NCI-H526 (cell line): ENCODE measurements at regions not wholly inside any gene's neighbourhood (a gene's known extent, or its start where the extent isn't known, plus 50 kb on each side); places are given as distances from the start of the nearest gene placed in this dataset.

ENCODE experiments used
- DNase-seq, 2 experiments: peaks; one replicate each; lab custom pipeline; 2025; lab: John Stamatoyannopoulos, UW

DNA sequence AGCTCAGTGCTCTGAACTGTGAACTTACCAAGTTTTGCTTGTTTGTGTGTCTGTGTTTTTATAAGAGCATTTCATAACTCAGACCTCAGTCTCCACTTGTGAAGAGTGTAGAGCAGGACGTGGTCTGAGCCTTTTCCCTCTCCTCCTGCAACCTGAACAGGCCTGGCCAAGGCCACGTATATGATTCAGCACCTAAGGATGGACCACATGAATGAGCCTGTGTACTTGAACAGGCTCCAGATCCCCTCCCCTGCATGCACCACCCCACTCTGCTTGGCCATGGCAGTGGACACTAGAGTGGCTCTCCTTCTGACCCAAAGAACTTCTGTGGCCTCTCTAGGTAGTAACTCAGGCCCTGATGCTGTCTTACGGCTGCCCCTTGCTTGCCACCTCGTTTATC is 125.9 kb upstream of the FSTL4 start:
- no peak for DNase-seq

DNA sequence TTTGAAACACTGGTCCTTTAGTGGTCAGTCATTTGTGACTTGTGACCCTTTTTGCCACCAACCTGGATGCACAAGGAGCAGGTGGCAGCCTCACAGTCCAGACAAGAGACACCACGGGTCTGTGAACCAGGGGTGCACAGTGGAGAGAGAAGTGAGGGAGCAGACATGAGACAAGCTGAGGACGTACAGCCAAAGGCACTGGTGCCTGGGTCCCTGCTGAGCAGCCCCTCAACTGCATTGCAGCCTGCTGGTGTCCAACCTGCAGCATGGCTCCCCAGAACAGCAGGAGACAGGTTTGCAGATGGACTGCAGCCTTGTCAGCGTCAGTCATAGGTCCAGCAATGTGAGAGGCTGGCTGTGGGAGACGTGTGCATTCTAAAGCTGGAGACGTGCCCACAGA is 124.2 kb upstream of the FSTL4 start:
- no peak for DNase-seq

DNA sequence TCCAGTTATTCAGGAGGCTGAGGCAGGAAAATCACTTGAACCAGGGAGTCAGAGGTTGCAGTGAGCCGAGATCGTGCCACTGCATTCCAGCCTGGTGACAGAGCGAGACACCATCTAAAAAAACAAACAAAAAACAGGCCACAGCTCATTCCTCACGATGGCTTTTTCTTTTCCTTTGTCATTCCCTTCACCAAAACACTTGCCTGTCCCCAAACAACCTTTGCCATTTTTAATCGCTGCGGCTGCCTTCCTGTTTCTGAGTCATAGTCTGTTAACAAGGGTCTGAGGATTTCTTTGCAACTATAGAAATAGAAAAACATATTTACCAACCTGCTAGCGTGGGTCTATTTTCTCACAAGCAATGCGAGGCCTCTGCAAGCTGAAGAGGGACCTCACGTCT is 123.0 kb upstream of the FSTL4 start:
- DNase-seq, result no peak

DNA sequence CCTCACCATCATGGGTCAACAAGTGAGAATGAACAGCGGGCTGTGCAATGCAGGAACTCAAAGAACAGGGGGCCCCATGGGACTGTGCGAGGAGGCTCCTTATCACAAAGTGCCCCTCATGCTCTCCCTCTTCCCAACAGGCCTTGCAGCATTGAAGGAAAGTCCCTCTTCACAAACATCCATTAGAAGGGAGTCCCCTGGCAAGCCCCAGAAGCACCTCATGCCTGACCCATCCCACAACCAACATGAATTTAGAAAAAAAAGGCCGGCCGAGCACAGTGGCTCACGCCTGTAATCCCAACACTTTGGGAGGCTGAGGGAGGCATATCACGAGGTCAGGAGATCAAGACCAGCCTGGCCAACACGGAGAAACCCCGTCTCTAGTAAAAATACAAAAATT is 122.6 kb upstream of the FSTL4 start:
- no peak for DNase-seq

DNA sequence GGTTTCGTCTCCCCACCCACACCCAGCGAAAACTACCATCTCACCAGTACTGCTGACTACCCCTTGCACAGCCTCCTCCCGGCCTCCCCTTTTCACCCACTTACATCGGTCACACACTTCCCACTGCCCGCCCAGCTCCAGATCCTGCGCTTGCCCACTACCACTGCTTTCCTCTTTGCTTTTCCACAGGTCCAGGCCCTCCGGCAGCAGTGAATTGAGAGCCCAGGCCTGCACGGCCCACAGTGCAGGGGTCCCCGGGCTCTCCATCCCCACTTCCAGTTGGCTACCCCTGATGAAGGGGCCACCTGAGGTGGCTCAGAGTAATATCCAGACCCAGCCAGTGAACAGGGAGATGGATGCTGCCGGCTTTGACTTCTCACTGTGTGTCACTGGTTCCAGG is 120.2 kb upstream of the FSTL4 start:
- no peak for DNase-seq

DNA sequence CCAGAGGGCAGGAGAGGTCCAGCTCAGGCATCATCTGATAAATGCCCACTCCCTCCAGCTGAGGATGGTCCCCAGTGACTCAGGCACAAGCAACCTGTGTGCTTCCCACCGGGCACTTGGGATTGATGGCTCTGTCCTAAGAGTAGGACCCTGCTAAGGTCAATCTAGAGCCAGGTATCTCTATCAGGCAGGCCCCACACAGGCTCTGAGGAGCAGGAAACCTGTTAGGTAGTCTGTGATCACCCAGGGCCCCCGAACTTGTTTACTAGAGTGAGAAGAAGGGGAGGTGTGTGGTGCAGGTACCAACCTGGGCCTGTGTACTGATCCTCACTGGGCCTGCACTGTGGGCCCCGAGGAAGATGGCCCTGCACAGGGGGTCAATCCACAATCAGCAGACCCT is 119.6 kb upstream of the FSTL4 start:
- no peak for DNase-seq

DNA sequence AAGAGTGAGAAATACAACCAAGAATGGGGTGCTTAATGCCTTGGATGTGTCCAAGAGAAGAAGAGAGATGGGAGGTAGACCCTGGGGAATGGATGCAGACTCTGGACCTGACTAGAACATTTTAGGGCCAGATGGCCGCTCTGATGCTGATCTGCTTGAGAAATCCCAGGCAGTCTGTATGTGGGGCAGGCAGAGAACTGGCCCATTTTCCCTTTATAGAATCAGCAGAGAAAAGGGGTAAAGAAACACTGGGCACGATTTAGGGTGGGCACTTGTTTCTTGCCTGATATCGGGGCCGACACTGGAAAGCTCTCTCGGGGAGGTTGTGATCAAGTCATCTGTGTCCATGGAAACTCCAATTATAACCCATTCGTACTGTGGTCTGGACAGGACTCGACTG is 118.5 kb upstream of the FSTL4 start:
- DNase-seq, result no peak

DNA sequence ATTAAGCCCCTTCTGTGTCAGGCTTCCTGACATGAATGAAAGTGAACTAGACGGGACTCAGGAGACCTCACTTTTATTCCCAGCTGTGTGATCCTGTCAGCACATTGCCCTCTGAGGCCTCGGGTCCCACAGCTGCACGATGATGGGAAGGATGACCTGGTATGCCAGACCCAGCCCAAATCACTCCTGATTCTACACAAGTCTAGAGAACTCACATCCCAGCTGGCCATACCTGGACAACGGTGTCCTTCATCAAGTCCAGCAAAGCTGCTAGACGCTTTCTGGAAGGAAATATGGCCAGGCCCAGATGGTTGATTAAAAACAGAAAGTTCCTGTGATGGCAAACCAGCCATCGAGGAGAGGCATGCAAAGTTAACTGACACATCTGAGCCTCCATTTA is 118.0 kb upstream of the FSTL4 start:
- no peak for DNase-seq

DNA sequence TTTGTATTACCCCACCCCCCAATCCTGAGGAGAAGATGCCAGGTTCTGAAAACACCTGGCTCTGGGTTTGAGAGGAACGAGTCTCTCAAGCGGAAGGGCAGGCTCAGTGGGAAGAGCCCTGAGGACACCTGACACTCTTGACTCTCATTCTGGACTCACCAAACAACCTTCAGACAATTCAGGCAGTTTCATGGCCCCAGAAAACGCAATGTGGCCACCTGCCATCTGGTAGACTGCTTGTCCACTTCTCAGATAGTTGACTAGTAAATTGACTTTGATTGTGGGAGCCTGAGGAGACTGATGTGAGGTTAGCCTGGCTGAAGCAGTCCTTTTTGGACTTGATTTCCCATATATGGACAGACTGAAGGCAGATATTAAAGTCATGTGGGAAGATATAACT is 117.5 kb upstream of the FSTL4 start:
- no peak for DNase-seq

DNA sequence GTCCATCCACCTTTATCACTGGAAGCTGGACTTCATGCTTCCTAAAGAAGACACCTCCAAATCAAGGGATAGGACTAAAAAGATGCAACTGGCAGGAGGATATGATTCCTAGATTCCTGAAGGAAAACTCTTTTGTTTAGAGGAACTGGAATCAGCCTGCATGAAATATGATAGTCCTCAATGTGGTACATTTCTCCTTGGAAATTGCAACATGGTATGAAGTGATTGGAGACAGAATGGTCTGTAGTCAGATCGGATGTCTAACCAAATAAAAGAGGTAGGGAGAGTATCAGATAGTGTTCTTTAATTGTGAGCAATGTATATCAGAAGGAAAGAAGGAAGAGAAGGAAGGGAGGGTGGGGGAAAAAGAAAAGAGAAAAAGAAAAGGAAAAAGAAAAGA is 116.1 kb upstream of the FSTL4 start:
- DNase-seq, result no peak

DNA sequence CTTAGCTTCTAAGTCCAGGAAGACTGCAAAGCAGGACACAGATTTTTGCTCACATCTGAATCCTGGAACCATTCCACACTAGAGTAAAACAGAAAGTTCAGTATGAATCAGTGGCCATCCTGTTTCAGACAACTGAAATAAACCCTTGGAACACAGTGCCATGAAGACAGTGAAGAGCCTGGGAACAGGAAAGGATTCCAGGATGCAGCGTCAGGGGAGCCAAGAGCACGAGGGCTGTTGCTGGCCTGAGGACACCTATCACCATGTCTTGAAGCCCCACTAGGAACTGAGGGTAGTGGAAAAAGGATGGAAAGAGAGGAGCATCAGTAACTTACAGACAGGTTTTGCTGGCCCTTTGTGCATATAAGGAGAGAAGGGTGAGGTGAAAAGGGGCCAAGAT is 115.3 kb upstream of the FSTL4 start:
- no peak for DNase-seq

DNA sequence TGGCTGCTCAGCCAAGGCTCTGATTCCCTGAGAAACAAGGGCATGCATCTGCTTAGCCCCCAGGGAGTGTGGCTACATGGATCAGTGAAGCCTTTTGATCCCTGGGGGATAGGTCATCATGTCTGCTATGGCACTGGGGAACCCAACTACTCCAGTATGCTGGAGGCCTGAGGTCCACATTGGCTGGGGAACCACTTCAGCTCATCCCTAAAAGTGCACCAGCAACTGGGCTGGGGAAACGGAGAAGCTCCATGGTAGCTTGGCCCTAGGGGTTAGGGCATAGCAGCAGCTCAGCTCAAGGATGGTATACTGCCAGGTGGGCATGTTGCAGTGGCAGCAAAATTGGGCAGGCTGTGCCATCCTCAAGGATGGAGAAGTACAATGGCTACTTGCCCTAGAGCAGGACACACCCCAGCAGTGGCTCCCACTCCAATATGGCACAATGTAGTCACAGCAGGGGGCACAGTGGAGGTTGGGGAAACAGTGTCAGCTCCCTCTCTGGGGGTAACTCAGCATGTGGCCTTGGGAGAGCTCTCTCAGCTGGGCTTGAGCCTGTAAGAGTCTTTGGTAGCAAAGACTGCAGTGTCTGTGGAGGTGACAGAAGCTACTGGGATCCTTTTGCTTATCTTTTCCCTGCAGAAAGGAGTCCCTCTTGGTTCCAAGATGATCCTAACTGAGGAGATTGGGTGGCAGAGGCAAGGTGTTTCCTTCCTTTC is 111.5 kb upstream of the FSTL4 start:
- DNase-seq, result no peak

DNA sequence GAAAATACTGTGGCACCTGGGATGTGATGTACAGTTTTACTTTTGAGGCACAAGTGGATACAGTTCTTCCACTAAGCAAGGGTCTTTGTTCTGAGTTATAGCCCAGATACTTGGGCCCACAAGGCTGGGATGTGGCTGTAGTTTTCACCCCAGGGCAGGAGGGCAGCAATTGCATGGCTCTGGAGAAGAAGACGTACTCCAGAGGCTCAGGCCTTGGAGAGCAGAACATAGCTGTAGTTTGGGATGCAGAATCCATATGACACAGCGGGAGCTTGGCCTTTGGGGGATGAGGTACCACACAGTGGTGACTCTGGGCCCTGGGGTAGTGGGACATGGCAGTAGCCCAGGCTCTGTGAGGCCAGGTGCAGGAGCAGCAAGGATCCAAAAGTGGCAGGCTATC is 110.8 kb upstream of the FSTL4 start:
- DNase-seq, result no peak

DNA sequence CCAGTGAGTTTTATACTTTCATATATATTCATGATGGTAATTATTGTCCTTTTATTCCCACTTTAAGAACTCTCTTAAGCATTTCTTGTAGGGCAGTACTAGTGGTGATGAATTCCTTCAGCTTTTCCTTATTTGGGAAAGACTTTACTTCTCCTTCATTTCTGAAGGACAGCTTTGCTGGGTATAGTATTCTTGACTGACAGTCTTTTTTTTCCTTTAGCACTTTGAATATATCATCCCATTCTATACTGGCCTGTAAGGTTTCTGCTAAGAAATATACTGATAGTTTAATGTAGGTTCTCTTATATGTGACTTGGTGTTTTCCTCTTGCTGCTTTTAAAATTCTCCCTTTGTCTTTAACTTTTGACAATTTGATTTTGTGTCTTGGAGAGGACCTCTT is 109.0 kb upstream of the FSTL4 start:
- DNase-seq, result no peak

DNA sequence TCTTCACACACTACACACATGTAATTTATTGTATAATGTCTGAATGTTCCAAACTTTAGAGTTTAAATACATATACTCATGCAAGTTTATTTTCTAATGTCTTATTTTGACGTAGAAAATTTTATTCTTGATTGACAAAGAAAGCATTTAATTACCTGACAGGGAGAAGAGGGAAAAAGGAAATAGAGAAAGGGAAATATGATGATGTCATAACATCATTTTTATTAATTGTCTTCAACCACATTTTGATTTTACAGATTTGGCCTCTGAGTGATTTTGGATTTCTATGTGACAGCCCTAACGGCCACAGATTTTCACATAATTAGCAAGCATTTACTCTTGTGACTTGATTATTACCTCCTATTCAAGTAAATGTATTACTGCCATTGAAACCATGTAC is 106.1 kb upstream of the FSTL4 start:
- DNase-seq, result no peak

DNA sequence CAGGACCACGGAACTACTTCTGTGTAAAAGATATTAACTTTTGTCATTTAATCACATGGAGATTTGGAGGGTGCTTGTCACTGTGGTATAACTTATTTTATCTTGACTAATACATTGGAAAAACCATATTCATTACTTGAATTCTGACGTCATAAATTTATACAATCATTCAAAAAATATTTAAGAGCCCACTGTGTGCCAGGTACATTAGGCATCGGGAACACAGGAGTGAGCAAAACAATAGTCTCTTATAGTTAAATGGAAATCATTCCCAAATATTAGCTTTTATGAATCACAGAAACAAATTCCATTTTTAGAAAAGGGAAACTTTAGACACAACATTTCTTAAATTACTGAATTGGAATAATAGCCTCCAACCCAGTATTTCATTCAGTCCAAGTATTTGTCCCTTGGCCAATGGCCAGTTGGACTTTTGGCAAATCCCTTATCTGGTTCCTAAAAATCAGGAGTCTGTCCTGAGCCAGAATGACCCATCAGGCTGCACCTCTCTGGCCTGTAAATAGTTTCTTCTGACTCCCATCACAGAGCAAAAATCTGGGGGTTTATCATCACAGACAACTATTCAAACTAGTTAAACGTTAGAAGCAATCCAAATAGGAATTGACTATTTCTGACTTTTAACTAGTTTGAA is 104.3 kb upstream of the FSTL4 start:
- DNase-seq, result no peak

DNA sequence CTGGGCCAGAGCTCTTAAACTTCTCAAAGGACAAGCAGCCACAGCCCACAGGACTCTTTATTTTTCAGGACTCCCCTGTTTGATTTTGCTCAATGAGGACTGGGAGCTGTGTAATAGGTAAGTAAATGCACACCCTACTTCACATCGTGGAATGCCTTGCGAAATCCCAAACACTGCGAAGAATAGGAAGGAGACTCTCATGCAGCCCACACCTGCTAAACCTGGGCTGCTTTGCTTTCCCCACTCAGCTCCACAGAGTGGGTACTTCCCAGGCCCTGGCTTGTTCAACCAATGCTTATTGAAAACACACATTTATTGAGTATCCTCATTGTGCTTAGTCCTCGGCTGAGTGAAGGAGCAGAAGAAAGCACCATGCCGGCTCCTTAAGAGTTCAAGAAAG is 103.3 kb upstream of the FSTL4 start:
- no peak for DNase-seq

DNA sequence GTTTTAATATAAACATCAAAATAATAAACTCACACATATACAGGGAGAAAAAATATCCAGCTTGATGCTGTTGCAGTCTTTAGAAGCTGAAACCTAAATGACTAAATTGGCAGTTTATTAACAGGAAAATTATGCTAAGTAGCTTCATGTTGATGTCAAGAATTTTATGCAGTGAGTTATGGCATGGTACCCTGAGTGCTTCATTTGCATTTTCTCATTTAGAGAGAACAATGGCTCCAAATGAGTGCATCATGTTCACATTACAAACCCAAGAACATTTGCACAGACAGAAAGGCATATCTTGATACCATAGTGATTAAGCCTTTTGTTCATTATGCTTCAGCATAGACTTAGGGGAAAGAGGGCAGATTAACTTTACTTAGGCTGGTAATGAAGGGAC is 102.9 kb upstream of the FSTL4 start:
- peak in 1 of 2 experiments; percentile 8 for DNase-seq

DNA sequence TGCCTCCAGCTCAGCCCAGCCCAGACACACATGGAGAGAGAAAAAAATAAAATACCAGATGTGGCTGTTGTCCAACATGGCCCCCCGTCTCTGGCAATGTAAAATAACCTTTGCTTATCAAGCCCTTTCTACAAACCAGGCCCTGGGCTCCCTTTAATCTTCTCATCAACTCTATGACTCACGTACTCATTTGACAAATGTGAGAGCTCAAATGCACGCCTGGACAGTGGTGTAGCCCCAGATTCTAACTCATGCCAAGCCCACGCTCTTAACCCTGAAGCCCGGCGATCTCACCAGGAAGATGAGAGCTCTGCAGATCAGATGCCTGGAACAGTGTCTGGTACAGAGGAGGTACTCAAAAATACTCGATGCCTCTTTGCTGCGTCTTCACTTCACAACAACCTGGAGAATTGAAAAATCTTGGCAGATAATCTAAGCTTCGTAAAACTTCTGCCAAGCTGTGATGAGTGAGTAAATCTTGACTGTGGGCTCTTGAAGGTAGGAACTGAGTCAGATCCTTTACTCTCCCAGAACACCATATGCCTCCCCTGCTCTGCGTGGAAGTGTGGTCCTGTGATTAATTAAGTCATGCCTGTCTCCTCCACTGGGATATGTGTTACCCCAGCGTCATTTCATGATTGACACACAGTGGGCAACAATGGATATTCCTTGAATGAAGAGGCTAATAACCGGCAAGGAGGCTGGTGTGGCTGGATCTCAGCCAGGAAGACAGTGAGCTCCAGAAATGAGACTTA is 102.0 kb upstream of the FSTL4 start:
- no peak for DNase-seq

DNA sequence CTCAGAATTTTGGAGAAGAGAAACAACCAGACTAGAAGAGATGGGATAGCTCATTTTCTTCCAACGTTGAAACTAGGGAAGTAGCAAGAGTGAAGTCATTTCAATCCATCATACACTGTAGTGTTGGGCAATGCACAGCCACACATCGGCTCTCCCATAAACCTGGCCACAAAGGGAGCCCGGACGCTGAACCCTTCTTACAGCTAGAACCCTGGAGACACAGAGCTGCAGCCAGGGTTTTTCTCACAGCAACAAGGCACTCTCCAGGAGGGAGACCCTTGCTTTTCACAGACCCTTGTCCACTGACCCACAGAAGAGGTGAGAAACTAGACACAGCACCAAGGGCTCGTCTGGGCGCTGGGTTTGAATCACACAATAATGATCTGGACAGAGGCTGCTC is 101.4 kb upstream of the FSTL4 start:
- no peak for DNase-seq

DNA sequence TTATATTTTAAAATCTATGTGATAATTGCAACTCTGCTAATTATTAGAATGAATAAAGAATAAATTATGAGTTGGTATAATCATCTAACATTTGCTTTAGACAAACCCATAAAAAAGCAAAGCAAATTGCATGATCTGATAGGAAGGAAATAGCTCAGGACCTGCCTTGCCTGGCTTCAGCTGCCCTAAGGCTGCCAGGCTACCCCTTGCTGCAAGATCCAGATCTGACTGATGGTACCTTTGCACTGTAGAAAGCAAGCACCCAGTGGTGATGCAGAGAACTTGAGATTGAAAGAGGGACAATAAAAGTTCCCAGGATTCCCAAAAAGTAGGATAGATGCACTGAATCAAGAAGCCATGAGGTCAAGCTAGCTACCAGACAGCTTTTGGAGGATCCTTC is 100.9 kb upstream of the FSTL4 start:
- no peak for DNase-seq

DNA sequence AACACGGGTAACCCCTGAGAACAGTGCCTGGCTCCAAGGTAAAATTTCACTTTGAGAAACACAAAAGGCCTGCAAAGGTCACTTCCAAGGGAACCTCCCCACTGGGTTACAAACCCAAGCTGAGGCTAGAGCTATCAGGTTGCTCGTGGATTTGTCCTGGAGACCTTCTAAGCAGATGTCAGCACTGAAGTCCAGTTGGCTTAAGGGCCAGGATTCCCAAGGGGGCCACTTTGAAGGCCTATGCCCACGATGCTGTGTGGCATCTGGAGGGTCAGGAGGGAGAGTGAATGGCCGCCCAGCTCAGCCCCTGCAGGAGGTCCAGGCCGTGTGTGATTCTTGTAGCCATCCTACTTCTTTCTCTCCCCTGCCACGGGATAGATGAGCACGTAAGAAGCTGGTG is 100.2 kb upstream of the FSTL4 start:
- DNase-seq, result no peak

DNA sequence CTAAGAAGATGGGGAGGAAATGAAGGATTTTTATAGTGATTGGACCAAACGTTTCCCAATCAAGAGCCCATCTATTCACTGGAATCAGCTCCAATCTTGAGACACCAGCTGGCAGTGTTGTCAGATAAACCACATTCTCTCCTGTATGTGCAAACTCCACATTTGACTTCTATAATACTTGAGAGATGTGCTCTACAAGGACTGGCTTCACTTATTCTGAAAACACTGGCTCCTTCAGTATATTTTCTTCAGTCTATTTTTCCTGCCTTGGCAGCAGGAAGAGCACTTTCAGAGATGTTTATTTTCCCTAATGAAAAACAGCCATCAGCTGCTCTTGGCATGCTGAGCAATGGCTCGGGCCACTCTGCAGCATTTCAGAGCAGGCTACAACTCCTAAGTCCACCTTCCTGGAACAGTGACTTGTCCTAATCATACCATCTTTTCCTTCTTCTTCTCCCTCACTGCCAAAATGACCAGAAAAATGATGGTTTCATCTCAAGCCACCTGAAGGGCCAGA is 96.9 kb upstream of the FSTL4 start:
- DNase-seq, result no peak
